GM21717 (cell line): ENCODE measurements at regions not wholly inside any gene's neighbourhood (a gene's known extent, or its start where the extent isn't known, plus 50 kb on each side); places are given as distances from the start of the nearest gene placed in this dataset.
A peak's percentile ranks its signal among the peaks of the same experiment; 100 is the strongest.
"Not testable (repeated sequence)": the region's sequence is repeated elsewhere in the genome, so short reads cannot be mapped to it uniquely, and the experiment has no call there.

ENCODE experiments used
- ATAC-seq: cut with Tn5 transposase; IDR thresholded peaks from one replicate; pipeline ENCODE4 v1.9.1; 2021; ENCODE audit warnings: mild to moderate bottlenecking, moderate library complexity; ENCODE audit not compliant: unreplicated experiment

DNA sequence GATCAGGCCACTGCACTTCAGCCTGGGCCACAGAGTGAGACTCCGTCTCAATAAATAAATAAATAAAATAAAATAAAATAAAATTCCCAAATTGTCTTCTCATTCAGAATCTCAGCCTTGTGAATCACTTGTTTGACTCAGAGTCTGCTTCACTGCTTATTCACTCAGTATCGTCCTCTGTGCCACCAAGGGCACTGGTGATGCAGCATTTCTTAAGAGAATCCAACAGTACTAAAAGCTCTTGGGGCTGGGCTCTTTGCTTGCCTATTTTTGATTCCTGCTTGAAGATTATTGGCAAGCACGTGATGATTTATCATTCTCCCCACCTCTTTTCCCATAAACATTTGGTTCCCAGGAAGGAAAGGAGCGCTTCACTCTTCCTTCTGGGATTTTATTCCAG is 54.8 kb upstream of the HMGB1 start:
- no peak for ATAC-seq

DNA sequence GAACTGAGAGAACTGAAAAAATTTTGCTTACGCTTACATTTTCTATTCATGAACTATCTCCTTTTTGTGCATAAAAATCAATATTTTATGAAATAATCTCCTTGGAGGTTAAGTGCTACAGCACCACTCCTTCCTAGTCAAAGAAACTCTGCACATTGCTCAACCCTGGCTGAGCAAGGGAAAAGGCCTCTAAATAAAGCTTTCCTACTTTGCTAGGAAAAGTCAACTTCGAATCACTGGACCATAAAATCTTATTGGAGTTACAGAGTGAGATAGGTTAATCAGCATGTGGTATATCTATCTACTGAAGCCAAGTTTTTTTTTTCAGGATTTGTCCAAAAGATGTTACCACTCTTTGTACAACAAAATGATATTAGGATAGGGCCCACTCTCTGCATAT is 57.5 kb upstream of the HMGB1 start:
- no peak for ATAC-seq

DNA sequence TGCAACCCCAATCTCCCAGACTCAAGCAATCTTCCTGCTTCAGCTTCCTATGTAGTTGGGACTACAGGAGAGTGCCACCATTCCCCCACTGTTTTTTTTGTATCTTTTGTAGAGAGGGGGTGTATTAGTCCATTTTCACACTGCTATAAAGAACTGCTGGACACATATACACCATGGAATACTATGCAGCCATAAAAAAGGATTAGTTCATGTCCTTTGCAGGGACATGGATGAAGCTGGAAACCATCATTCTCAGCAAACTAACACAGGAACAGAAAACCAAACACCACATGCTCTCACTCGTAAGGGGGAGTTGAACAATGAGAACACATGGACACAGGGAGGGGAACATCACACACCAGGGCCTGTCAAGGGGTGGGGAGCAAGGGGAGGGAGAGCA is 58.1 kb upstream of the HMGB1 start:
- not testable (repeated sequence) for ATAC-seq

DNA sequence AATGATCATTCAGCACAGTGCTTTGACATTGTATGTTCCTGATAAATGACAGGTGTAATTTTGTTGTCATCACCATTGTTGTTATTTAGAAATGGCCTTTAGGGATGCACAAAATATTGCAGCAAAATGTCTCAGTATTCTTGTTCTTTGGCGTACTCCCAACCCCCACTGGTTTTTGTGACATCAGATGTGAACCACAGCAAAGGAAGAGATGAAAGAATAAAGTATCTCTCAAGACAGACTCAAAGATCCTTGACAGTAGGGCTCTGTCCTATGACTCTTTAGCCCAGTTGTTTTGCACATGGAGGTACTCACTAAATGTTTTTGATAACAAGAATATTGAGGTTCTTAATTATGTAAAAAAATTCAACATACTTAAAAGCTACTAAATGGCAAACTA is 59.5 kb upstream of the HMGB1 start:
- ATAC-seq = not testable (repeated sequence)

DNA sequence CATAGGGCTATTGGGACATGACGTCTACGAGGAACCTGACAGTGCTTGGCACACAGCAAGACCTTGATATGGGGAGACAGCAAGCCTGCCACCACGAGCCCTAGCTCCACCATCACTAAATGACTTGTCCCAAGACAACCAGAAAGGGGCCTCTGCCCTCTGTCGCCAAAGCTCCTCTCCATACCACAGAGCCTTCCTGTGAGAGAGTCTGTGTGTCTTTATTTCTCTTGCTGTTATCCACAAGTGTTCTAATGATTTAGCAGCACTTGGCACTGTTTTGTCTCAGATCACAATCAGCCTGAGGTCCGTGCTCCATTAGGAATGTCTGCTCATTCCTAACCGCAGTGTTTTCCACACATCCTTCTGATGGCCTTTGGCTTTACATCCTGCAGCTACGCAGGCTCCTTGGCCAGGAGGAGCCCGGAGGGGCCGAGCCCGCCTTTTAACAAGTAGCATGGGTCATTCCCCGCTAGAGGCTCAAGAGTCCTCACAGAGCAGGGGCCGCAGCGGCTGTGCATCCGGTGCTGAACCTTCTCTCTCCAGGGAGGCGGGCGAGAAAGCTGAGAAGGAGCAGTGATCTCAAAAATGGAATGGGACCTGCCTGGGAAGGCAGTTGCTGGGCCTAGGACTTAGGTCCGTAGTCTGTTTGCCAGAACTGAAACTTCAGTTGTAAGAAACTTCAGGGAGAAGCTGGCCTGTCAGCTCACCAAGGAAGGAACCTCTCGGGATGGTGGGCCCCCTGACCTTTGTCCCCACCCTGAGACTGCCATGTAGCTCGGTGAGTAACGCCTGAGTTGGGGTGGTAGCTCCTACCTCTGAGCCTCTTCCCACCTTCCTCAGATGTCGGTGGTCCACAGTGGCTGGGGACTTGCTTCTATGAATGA is 61.1 kb upstream of the HMGB1 start:
- ATAC-seq = no peak

DNA sequence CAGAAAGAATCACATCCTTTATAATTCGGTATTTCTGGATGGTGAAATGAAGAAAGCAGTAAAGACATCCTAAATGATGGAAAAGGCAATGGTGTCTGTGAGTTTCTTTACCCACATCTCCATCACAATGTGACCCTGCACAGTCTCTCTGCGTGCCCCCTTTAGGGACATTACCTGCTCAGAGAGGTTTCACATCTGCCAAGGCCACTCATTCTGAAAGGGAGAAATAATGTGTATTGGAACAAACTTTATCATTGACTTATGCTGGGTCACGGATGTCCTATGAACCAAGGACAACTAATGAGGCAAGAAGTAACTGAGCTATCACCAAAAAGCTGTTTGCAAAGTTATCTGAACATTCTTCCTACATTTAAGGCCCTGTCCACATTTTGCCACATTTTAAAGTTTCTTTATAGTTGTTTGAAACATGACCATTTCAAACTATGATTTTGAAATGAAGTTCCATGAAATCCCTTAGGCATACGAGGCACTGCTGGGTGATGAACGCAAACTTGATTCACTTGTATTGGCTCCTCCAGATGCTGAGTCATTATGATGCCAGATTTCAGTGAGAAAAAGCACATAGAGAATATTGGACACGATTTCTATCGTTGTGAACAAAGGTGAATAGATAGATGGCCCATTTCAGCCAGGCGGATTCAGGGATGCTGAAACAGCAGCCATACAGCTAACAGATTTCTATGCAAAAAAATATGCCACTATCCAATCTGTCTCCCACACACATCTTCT is 63.5 kb upstream of the HMGB1 start:
- ATAC-seq = peak; percentile 67

DNA sequence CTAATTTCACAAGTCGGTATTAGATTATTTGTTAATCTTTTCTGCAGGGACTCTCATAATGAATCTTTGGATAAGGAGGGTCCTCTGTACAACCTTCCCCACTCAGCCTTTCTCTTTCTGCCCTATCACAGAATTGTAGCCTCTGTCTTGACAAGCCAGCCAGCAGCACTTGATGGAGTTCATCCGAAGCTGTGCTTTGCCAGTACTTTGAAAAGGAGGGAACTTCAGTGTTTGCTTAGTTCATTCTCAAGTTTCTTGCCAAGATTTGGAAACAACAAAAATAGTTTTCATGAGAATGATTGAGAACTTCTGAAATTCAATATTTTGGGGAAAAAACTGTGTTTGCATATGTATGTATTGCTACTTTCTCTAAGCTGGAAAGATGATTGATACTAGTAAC is 69.3 kb upstream of the HMGB1 start:
- ATAC-seq = no peak

DNA sequence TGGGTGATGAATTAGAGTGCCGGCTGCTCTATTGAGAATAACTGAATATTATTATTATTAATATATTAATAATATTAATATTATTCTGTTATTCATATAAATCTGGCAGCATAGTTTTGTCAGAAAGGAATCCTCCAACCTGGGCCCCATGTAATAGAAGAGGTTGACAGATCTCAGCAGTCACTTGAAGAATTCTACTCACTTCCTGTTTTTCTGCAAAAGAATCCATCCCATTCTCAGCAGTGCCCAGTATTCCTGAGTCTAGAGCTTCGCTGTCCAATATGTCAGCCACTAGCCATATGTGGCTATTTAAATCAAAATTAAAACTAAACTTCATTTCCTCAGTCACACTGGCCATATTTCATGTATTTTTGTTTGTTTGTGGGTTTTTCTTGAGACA is 72.4 kb upstream of the USPL1 start:
- no peak for ATAC-seq

DNA sequence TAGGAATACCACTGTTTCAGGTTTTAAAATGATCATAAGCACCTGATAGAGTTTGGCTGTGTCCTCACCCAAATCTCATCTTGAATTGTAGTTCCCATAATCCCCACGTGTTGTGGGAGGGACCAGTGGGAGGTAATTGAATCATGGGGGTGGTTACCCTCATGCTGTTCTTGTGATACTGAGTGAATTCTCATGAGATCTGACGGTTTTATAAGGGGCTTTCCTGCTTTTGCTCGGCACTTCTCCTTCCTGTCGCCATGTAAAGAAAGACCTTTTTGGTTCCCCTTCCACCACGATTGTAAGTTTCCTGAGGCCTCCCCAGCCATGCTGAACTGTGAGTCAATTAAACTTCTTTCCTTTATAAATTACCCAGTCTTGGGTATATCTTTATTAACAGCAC is 69.7 kb upstream of the USPL1 start:
- not testable (repeated sequence) for ATAC-seq

DNA sequence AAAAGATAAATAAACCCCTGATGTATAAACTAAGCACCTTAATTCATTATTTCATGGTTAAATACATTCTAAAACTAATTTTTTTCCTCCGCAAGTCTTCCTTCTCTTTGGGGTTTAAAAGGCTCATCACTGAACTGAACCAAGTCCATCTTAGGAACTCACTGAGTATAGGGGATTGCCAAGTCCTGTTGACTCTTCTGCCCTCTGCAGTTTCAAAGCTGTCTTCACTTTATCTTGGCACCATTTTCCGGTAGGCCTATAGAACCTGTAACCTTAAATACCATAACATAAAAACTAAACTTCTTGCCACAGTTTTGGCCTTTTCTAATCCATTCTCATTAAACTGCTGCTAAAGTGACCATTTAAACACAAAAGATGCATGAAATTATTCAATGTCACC is 66.5 kb upstream of the USPL1 start:
- ATAC-seq = no peak

DNA sequence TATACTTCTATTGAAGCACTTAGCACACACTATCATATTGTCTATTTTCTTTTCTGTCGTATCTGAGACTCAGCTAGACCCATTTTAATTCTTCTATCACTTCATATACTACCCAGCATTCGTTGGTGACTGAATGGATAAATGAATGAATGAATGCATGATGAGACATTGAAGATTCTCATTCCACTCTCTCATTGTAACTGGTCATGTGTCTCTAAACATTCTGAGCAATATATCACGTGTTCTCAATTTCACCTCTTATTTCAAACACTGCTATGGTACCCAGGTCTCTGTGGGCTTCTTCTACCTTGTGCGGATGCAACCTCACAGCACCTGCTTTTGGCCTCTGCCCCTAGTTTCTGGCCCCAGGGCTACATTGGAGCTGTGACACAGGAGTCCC is 65.2 kb upstream of the USPL1 start:
- ATAC-seq = no peak

DNA sequence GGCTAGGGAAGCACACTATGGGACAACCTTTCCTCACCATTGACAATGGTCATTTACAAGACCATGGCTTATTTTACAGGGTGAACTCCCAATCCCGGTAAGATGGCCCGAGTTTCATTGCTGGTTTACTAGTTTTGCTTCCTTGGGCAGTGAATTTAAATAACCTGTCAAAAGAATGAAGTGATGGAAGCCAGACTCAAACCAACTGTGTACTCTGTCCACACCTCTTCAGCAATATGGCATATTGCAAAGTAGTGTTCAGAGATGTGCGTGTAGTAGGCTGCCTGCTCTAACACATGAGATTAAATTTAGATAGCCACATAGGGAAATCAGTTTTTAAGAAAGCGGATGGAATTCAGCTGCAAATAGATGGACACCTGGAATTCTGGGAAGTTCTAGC is 58.4 kb upstream of the USPL1 start:
- no peak for ATAC-seq

DNA sequence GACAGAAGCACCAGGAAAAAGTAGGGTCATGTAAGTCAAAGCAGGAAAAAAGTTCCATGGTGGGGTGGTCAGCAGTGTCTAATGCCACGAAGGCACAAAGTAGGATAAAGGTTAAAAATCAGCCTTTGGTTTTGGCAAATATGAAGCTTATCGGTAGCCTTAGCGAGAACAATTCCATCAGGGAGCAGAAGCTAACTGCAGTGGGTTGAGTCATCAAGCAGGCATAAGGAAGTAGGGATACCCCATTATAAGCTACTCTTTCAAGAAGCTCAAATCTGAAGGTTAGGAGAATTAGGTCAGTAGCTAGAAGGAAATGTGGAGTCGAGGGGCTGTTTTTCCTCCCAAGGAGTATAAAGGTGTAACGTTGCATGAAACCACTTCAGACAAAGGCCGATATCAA is 57.5 kb upstream of the USPL1 start:
- no peak for ATAC-seq

DNA sequence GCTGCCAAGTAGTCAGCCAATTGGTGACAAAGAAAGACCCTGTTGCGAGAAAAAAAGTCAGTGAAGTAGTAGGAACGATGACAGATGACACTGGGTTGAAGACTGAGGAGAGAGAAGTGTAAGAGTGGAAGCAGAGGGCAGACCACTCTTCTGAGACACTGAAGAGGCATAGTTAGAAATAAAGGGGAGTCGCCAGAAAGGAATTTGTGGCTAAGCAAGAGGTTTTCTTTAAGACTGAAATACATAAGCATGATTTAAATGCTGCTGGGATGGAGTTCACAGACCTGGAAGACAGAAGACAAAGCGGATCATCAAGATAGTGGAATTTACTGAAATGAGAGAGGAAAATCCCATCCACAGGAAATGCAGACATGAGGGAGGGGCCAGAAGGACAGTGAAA is 56.2 kb upstream of the USPL1 start:
- no peak for ATAC-seq

DNA sequence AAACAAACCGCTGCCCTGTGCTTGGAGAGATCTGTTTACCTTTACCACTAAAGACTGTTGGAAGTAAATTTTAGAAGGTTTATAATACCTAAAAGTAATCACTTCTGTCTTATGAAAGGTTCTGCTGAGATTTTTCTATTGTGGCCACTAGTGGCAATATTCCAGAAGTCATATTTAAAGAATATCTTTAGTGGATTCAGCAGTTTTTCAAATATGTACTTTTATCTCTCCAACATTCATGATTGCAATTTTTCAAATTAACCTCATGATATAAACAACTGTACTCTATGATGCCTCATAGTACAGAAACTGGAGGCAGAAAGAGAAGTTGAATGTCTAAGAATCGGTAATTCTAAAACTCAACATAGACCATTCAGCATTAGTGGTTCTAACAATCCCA is 53.2 kb upstream of the USPL1 start:
- no peak for ATAC-seq

DNA sequence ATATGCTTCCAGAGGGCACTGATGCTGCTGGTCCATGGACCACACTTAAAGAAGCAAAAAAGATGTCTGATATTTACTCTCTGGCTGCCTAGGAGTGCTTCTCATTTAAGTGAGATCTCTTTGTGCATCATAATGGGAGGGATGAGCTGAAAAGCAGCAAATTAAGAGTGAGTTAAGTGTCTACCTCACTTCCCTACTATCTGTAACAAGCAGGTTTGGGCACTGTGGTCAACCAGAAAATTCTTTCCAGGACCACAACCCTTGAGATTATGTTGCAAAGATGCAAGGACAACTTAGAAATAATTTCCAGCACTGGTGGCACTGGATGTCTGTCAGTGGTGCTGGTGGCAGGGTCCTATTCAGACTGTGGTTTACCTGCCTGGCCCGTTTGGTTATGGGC is 52.1 kb upstream of the USPL1 start:
- ATAC-seq = no peak

DNA sequence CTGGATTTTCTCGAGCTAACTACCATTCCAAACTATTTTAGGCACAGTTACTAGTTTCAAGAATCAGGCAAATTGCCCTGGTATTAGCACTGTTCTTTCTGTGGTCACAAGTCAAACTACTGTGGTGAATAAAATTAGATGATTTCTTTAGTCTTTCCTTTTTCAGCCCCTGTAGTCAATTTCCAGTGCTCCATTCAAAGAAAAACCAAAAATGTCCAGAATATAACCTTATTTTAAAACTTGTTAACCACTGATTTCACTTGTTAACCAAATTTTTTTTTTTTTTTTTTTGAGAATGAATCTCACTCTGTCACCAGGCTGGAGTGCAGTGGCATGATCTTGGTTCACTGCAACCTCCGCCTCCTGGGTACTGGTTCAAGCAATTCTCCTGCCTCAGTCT is 50.6 kb upstream of the USPL1 start:
- ATAC-seq = no peak
